ENCODE measurements at regions not wholly inside any gene's neighbourhood (a gene's known extent, or its start where the extent isn't known, plus 50 kb on each side); places are given as distances from the start of the nearest gene placed in this dataset.

DNA sequence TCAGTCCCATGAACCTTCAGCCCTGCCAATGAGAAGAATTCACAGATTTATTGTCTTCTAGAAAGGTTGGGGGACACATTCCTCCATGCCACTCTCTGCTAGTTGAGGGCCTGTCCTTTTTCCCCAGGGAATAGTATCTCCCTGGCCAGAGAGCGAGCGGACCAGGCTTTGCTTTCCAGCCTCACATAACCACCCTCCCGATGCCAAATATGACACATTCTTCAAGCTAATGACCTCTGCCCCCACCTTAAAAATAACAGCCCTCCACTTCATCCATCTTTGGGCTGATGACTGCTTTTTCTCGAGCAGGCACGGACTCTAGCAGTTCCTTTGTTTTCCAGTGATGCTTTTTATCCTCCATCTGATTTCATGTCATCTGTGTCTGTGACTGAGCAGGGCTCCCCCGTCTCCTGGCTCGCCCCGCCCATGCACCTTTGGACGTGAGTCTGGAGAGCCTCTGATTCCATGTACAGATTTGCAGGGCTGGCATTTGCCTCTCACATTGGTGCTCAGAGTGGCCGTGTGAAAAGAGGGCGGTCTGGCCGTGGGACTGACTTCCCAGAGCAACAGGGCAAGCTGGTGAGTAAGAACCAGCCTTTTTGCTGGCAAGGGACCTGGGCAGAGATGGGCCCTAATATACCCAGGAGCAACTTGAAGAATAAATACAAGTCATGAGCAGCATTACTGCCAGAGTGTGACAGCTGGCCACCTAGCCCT is 279.8 kb downstream of the BCOR start:
- H3K9me1 ChIP-seq (ENCODE audit: control insufficient read depth, extremely low read depth, insufficient read depth, low read length), result no peaks in the 10 kb centered on the region
- H4K20me1 ChIP-seq (ENCODE audit: control insufficient read depth, extremely low read depth, insufficient read depth, low read length), result no peaks in the 10 kb centered on the region
- H3K4me2 ChIP-seq (ENCODE audit: control insufficient read depth, extremely low read depth, insufficient read depth, low read depth, low read length), result no peak overlapping the region
- no peak overlapping the region for H3K4me3 ChIP-seq (ENCODE audit: control insufficient read depth in 2 of 3, extremely low read depth in 1 of 3, insufficient read depth in 2 of 3, low read depth in 1 of 3, low read length in 3 of 3)
- TF ChIP-seq EZH2 (IDR thresholded peaks at IDR 0.05; ENCODE audit: low read length), result no peak
- TF ChIP-seq, protein P1, sequence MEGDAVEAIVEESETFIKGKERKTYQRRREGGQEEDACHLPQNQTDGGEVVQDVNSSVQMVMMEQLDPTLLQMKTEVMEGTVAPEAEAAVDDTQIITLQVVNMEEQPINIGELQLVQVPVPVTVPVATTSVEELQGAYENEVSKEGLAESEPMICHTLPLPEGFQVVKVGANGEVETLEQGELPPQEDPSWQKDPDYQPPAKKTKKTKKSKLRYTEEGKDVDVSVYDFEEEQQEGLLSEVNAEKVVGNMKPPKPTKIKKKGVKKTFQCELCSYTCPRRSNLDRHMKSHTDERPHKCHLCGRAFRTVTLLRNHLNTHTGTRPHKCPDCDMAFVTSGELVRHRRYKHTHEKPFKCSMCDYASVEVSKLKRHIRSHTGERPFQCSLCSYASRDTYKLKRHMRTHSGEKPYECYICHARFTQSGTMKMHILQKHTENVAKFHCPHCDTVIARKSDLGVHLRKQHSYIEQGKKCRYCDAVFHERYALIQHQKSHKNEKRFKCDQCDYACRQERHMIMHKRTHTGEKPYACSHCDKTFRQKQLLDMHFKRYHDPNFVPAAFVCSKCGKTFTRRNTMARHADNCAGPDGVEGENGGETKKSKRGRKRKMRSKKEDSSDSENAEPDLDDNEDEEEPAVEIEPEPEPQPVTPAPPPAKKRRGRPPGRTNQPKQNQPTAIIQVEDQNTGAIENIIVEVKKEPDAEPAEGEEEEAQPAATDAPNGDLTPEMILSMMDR (optimal IDR thresholded peaks at IDR 0.05 in 1 of 3, IDR thresholded peaks at IDR 0.05 in 1 of 3, conservative IDR thresholded peaks at IDR 0.05 in 1 of 3; ENCODE audit: extremely low read depth in 1 of 3, insufficient read depth in 2 of 3, low read length in 3 of 3), result no peak
- H2AFZ ChIP-seq (ENCODE audit: control insufficient read depth, low read length), result no peak overlapping the region
- dilution Hi-C loops (cut with MboI; ENCODE audit: extremely low pct_ligation_motif_present, low sequenced_read_pairs), result no loop called here
- FAIRE-seq, result no peak
- H3K4me1 ChIP-seq (ENCODE audit: control insufficient read depth, extremely low read depth, insufficient read depth, low read length), result no peaks in the 10 kb centered on the region
- H3K9me3 ChIP-seq (ENCODE audit: control insufficient read depth, low read depth, low read length), result no peaks in the 10 kb centered on the region
- no peaks in the 10 kb centered on the region for H3K36me3 ChIP-seq (ENCODE audit: control insufficient read depth in 2 of 2, extremely low read depth in 1 of 2, insufficient read depth in 2 of 2, low read length in 2 of 2)
- H3K79me2 ChIP-seq (ENCODE audit: control insufficient read depth, insufficient read depth, low read length), result no peaks in the 10 kb centered on the region
- no peak for DNase-seq (ENCODE audit: low read depth, low spot score)
- H3K9ac ChIP-seq (ENCODE audit: control insufficient read depth, extremely low read depth, insufficient read depth, low read length), result no peak overlapping the region
- H3K27me3 ChIP-seq (ENCODE audit: control insufficient read depth, extremely low read depth, insufficient read depth, low read length), result peaks cover 9% of the 10 kb centered on the region
- H3K27ac ChIP-seq (ENCODE audit: control insufficient read depth, insufficient read depth, low read length), result no peak overlapping the region

DNA sequence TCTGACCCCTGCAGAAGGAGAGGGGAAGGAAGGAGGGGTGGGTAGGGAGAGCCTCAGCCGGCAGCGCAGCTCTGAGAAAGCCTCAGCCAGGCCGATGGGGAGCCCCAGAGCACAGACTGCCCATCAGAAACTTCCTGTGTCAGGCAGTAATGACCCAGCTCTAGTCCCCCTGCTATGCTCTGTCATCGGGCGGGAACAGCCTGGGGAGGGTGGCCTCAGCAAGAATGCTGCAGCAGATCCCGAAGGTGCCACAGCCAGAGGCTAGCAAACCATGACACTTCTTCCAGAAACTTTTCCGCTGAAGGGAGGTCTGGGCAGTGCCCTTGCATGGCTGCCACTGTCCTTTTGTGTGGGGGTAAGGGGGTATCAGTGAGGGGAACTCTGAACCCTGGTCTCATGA is 279.0 kb downstream of the BCOR start:
- dilution Hi-C loops (cut with MboI; ENCODE audit: extremely low pct_ligation_motif_present, low sequenced_read_pairs), result no loop called here

More for the DNA sequence above, 279.0 kb downstream of the BCOR start:
- no peaks in the 10 kb centered on the region for H3K4me1 ChIP-seq (ENCODE audit: control insufficient read depth, extremely low read depth, insufficient read depth, low read length)
- H3K9me1 ChIP-seq (ENCODE audit: control insufficient read depth, extremely low read depth, insufficient read depth, low read length), result no peaks in the 10 kb centered on the region
- no peak overlapping the region for H2AFZ ChIP-seq (ENCODE audit: control insufficient read depth, low read length)
- H3K27ac ChIP-seq (ENCODE audit: control insufficient read depth, insufficient read depth, low read length), result no peak overlapping the region
- no peaks in the 10 kb centered on the region for H3K79me2 ChIP-seq (ENCODE audit: control insufficient read depth, insufficient read depth, low read length)
- H4K20me1 ChIP-seq (ENCODE audit: control insufficient read depth, extremely low read depth, insufficient read depth, low read length), result no peaks in the 10 kb centered on the region
- DNase-seq (ENCODE audit: low read depth, low spot score) (no peak), FAIRE-seq (no peak)
- no peaks in the 10 kb centered on the region for H3K9me3 ChIP-seq (ENCODE audit: control insufficient read depth, low read depth, low read length)
- no peak overlapping the region for H3K4me3 ChIP-seq (ENCODE audit: control insufficient read depth in 2 of 3, extremely low read depth in 1 of 3, insufficient read depth in 2 of 3, low read depth in 1 of 3, low read length in 3 of 3)
- no peak overlapping the region for H3K9ac ChIP-seq (ENCODE audit: control insufficient read depth, extremely low read depth, insufficient read depth, low read length)
- no peaks in the 10 kb centered on the region for H3K36me3 ChIP-seq (ENCODE audit: control insufficient read depth in 2 of 2, extremely low read depth in 1 of 2, insufficient read depth in 2 of 2, low read length in 2 of 2)
- H3K27me3 ChIP-seq (ENCODE audit: control insufficient read depth, extremely low read depth, insufficient read depth, low read length), result peaks cover 9% of the 10 kb centered on the region
- TF ChIP-seq EZH2 (IDR thresholded peaks at IDR 0.05; ENCODE audit: low read length), result no peak
- TF ChIP-seq, protein P1 (optimal IDR thresholded peaks at IDR 0.05 in 1 of 3, IDR thresholded peaks at IDR 0.05 in 1 of 3, conservative IDR thresholded peaks at IDR 0.05 in 1 of 3; ENCODE audit: extremely low read depth in 1 of 3, insufficient read depth in 2 of 3, low read length in 3 of 3), result no peak
- H3K4me2 ChIP-seq (ENCODE audit: control insufficient read depth, extremely low read depth, insufficient read depth, low read depth, low read length), result no peak overlapping the region

Measured in keratinocyte (primary cell).